Gastrocnemius medialis (tissue), 4 donors: ENCODE measurements at regions not wholly inside any gene's neighbourhood (a gene's known extent, or its start where the extent isn't known, plus 50 kb on each side); places are given as distances from the start of the nearest gene placed in this dataset.

Source experiments
- ATAC-seq, 2 donors: fragments of 150-250 bp; one replicate each; pipeline ENCODE4 v1.9.1; 2016
- DNase-seq, 2 donors: peaks; one replicate each; pipeline ENCODE4 v3.0.0-alpha.2; 2019
- H3K27ac ChIP-seq, 4 donors: fragments of 200-600 bp; sonication (generic); 1 replicate in 1 of 4; 2 replicates in 3 of 4; pipeline ENCODE4 v1.5.1; 2016 to 2018; ENCODE audit warnings: mild to moderate bottlenecking in 2 of 4, moderate library complexity in 1 of 4
- H3K27me3 ChIP-seq, 3 donors: fragments of 200-600 bp; sonication (generic) in 2 of 3; 1 replicate in 1 of 3; 2 replicates in 2 of 3; pipeline versions ENCODE4 v1.5.1 to v1.6.0; 2016 to 2019; ENCODE audit warnings: mild to moderate bottlenecking in 1 of 3, moderate library complexity in 1 of 3
- H3K36me3 ChIP-seq, 2 donors: fragments of 200-600 bp; sonication (generic) in 1 of 2; one replicate each; pipeline ENCODE4 v1.5.1; 2017 to 2018
- H3K4me1 ChIP-seq, 2 donors: fragments of 200-600 bp; sonication (generic) in 1 of 2; one replicate each; pipeline ENCODE4 v1.5.1; 2016 to 2017; ENCODE audit warnings: mild to moderate bottlenecking in 2 of 2
- H3K4me3 ChIP-seq, 4 donors: fragments of 200-600 bp; sonication (generic) in 3 of 4; 1 replicate in 1 of 4; 2 replicates in 3 of 4; pipeline ENCODE4 v1.5.1; 2016 to 2019; ENCODE audit warnings: mild to moderate bottlenecking in 2 of 4
- H3K9me3 ChIP-seq, 3 donors: fragments of 200-600 bp; sonication (generic) in 2 of 3; 1 replicate in 1 of 3; 2 replicates in 2 of 3; pipeline ENCODE4 v1.5.1; 2016 to 2019
- POLR2A ChIP-seq, 2 donors: fragments of 450-650 bp; IDR thresholded peaks; one replicate each; pipeline ENCODE4 v1.6.1; 2017; ENCODE audit warnings: antibody characterized with exemption in 2 of 2, mild to moderate bottlenecking in 2 of 2, moderate library complexity in 2 of 2
- in situ Hi-C, 4 donors: fragments of 200-750 bp; cut with MboI; loops; one replicate each; pipeline versions ENCODE4 v1.15.0 to v1.8.0; 2017; ENCODE audit warnings: low sequenced_read_pairs in 4 of 4
- intact Hi-C: fragments of 100-400 bp; cut with DNase I; formaldehyde crosslinking; loops from one replicate; pipeline ENCODE4 v1.15.1; 2023; ENCODE audit warnings: low total_unique reads
- TF ChIP-seq, protein P1 (sequence below), 5 experiments: fragments of 450-650 bp in 3 of 5; fragments of 200-600 bp in 2 of 5; sonication (generic) in 2 of 5; IDR thresholded peaks in 4 of 5; conservative IDR thresholded peaks in 1 of 5; 1 replicate in 4 of 5; 2 replicates in 1 of 5; pipeline ENCODE4 v1.5.1; 2016 to 2019; ENCODE audit warnings: antibody characterized with exemption in 5 of 5, mild to moderate bottlenecking in 3 of 5, moderate library complexity in 3 of 5

- peaks cover 0 to 6% (median 0%) of the 10 kb centered on the region in 3 donors for H3K27me3 ChIP-seq
- H3K4me1 ChIP-seq, result no peaks in the 10 kb centered on the region
- no peak for ATAC-seq
- no peak for TF ChIP-seq POLR2A (IDR thresholded peaks at IDR 0.05)
- TF ChIP-seq, protein P1, sequence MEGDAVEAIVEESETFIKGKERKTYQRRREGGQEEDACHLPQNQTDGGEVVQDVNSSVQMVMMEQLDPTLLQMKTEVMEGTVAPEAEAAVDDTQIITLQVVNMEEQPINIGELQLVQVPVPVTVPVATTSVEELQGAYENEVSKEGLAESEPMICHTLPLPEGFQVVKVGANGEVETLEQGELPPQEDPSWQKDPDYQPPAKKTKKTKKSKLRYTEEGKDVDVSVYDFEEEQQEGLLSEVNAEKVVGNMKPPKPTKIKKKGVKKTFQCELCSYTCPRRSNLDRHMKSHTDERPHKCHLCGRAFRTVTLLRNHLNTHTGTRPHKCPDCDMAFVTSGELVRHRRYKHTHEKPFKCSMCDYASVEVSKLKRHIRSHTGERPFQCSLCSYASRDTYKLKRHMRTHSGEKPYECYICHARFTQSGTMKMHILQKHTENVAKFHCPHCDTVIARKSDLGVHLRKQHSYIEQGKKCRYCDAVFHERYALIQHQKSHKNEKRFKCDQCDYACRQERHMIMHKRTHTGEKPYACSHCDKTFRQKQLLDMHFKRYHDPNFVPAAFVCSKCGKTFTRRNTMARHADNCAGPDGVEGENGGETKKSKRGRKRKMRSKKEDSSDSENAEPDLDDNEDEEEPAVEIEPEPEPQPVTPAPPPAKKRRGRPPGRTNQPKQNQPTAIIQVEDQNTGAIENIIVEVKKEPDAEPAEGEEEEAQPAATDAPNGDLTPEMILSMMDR (IDR thresholded peaks at IDR 0.05 in 4 of 5, conservative IDR thresholded peaks at IDR 0.05 in 1 of 5), result no peak
- no peaks in the 10 kb centered on the region for H3K9me3 ChIP-seq
- in situ Hi-C loops, result no loop called here
- H3K36me3 ChIP-seq, result no peaks in the 10 kb centered on the region
- no peak overlapping the region for H3K4me3 ChIP-seq
- H3K27ac ChIP-seq, result no peak overlapping the region
- intact Hi-C loops, result no loop called here
- DNase-seq, result no peak
Measured at GRCh38 chr3:69646287-69647067, 92.8 kb upstream of the MITF start.

GRCh38 chr3:69642606-69643005 is 96.7 kb upstream of the MITF start:
- no peak for DNase-seq
- no peaks in the 10 kb centered on the region for H3K9me3 ChIP-seq
- no peak for ATAC-seq
- no peak overlapping the region for H3K4me3 ChIP-seq
- intact Hi-C loops, result no loop called here
- no peaks in the 10 kb centered on the region for H3K36me3 ChIP-seq
- in situ Hi-C loops, result no loop called here
- H3K27me3 ChIP-seq, result peaks cover 0 to under 1% (median 0%) of the 10 kb centered on the region in 3 donors
- no peak for TF ChIP-seq POLR2A (IDR thresholded peaks at IDR 0.05)
- TF ChIP-seq, protein P1 (IDR thresholded peaks at IDR 0.05 in 4 of 5, conservative IDR thresholded peaks at IDR 0.05 in 1 of 5), result no peak
- H3K27ac ChIP-seq, result no peak overlapping the region
- no peaks in the 10 kb centered on the region for H3K4me1 ChIP-seq

GRCh38 chr3:69639851-69640250 is 99.4 kb upstream of the MITF start:
- no peaks in the 10 kb centered on the region for H3K27me3 ChIP-seq
- no peaks in the 10 kb centered on the region for H3K9me3 ChIP-seq
- no peak overlapping the region for H3K4me3 ChIP-seq
- no peak for ATAC-seq
- in situ Hi-C loops (no loop called here), intact Hi-C loops (no loop called here)
- H3K27ac ChIP-seq, result no peak overlapping the region
- TF ChIP-seq POLR2A (IDR thresholded peaks at IDR 0.05), result no peak
- TF ChIP-seq, protein P1 (IDR thresholded peaks at IDR 0.05 in 4 of 5, conservative IDR thresholded peaks at IDR 0.05 in 1 of 5), result no peak
- DNase-seq, result no peak
- H3K4me1 ChIP-seq, result no peaks in the 10 kb centered on the region
- H3K36me3 ChIP-seq, result no peaks in the 10 kb centered on the region

DNA sequence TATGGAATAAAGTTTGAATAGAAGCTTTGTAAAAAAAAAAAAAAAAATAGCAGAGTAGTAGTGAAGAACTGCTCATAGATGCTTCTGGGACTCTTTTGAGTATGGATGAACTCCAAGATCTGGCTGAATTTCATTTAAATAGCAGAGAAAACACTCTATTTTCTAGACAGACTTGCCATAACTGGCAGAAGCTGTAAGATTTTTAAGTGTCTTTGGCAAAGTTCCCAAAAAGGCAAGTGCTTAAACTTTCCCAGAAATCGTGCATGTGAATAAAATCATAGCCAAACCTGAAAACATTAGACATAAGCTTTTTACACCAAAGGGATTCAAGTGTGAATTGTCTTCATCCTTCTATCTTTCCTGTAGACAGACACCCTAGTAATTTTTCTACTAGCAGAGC is 110.3 kb upstream of the MITF start:
- Histone ChIP-seq H3K9me3 (peaks cover 0 to 14% (median 3%) of the 10 kb centered on the region in 3 donors), H3K4me1 (no peaks in the 10 kb centered on the region), H3K4me3 (no peak overlapping the region), H3K27me3 (no peaks in the 10 kb centered on the region), H3K27ac (no peak overlapping the region), H3K36me3 (no peaks in the 10 kb centered on the region)
- no peak for DNase-seq
- no peak for ATAC-seq
- TF ChIP-seq, protein P1 (IDR thresholded peaks at IDR 0.05 in 4 of 5, conservative IDR thresholded peaks at IDR 0.05 in 1 of 5), result no peak
- no peak for TF ChIP-seq POLR2A (IDR thresholded peaks at IDR 0.05)
- in situ Hi-C loops, result no loop called here
- intact Hi-C loops, result no loop called here
